MV-4-11 (cell line): ENCODE measurements at regions not wholly inside any gene's neighbourhood (a gene's known extent, or its start where the extent isn't known, plus 50 kb on each side); places are given as distances from the start of the nearest gene placed in this dataset.

Source experiments
- DNase-seq: peaks from one replicate; lab custom pipeline; 2025; lab: John Stamatoyannopoulos, UW

- DNase-seq, result no peak
These were observed 307.4 kb upstream of the NR2F2 start for GRCh38 chr15:96023081-96023480.

DNA sequence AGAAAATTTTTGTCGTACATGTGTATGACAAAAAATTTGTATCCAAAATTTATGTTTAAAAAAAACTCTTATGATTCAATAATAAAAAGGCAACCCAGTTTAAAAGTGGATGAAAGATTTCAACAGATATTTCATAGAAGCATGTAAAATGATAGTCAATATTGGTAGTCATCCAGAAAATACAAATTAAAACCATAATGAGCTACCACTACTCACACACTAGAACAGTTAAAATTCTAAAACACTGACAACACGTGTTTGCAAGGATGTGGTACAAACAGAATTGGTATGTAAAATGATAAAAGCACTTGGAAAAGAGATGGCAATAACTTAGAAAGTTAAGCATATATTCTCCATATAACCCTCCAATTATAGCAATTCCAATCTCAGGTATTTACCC is 303.0 kb upstream of the NR2F2 start:
- no peak for DNase-seq

GRCh38 chr15:96028620-96029019 is 301.9 kb upstream of the NR2F2 start:
- DNase-seq, result no peak

GRCh38 chr15:96029172-96029571 is 301.3 kb upstream of the NR2F2 start:
- no peak for DNase-seq

- no peak for DNase-seq
These were observed 298.9 kb upstream of the NR2F2 start for GRCh38 chr15:96031426-96032110.

GRCh38 chr15:96035091-96035490 is 295.4 kb upstream of the NR2F2 start:
- DNase-seq, result no peak

DNA sequence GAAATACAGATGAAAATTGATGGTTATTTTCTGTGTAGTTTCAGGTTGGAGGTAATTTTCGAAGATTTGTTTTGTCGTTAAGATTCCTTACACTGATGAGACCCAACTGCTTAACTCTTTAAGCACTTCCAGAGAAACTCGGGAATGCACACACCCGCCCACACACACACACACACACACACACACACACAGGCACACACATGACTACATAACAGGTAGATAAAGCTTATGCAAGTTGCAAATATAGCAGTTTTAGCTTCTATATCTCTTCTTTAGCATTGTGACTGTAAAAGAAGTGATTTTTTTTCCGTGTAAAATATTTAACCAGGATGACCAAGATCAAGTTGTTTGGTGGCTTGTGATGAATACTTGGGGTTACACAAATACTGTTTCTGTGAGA is 294.9 kb upstream of the NR2F2 start:
- DNase-seq, result no peak

DNA sequence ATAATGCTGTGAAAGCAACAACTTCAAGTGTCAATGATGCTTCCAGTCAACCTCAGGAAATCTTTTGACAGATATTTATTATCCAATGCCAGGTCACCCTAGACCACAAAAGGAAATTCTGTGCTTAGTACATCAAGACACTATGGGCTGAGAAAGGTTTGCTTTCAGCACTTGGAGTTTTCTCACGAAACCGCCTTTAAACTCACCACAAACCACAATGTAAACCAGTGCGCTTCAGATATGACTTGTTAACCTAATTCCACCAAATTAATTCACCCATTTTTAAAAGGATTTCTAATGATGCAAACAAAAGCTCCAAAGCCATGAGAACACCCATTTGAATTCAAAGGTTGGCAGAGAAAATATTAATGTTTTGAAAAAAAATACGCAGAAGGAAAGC is 292.9 kb upstream of the NR2F2 start:
- peak; percentile 89 for DNase-seq

GRCh38 chr15:96038131-96038530 is 292.4 kb upstream of the NR2F2 start:
- no peak for DNase-seq

- peak; percentile 53 for DNase-seq
These were observed 291.9 kb upstream of the NR2F2 start for GRCh38 chr15:96038650-96039049.

DNA sequence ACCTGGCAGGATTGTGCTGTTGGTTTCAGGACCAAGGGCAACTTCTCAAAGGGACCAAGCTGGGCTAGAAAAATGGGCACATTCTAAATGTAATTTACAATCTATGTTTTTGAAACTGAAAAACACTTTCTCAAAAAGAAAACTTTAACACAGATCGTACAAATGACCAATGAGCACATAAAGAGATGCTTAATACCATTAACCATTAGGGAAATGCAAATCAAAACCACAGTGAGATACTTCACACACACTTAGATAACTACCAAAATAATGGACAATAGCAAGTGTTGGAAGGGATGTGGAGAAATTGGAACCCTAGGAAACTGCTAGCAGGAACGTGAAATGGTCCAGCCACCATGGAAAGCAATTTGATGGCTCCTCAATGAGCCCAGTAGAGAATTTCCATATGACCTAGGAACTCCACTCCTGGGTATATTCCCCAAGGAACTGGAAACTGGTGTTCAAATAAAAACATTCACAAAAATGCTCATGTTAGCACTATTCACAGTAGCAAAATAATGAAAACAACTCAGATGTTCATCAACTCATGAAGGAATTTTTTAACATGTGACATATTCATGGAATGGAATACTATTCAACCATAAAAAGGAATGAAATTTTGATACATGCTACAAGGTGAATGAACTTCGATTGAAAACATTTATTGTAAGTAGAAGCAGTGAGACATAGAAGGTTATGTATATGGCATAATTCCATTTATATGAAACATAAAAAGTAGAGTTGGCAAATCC is 288.3 kb upstream of the NR2F2 start:
- no peak for DNase-seq

DNA sequence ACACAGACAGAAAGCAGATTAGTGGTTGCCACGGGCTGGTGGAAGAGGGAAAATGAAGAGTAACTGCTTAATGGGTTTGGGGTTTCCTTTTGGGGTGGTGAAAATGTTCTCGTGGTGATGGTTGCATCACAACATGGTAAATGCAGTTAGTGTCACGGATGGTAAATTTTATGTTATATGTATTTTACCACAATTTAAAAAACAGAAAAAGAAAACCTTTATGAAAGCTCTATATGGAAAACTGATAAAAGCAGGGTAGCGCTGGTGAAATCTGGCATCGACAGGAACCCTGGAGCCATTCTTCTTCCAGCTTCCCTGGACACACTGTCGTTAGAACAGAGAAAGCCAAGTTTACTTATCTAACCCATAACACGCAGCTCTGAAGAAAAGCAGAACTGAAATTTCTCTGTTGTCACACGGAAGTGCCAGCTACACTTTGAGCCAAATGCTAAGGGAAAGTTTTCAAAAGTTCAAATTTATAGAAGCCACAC is 287.7 kb upstream of the NR2F2 start:
- peak; percentile 94 for DNase-seq

- DNase-seq, result peak; percentile 66
These were observed 286.8 kb upstream of the NR2F2 start for GRCh38 chr15:96043591-96044171.

- peak; percentile 75 for DNase-seq
These were observed 283.8 kb upstream of the NR2F2 start for GRCh38 chr15:96046620-96047240.

DNA sequence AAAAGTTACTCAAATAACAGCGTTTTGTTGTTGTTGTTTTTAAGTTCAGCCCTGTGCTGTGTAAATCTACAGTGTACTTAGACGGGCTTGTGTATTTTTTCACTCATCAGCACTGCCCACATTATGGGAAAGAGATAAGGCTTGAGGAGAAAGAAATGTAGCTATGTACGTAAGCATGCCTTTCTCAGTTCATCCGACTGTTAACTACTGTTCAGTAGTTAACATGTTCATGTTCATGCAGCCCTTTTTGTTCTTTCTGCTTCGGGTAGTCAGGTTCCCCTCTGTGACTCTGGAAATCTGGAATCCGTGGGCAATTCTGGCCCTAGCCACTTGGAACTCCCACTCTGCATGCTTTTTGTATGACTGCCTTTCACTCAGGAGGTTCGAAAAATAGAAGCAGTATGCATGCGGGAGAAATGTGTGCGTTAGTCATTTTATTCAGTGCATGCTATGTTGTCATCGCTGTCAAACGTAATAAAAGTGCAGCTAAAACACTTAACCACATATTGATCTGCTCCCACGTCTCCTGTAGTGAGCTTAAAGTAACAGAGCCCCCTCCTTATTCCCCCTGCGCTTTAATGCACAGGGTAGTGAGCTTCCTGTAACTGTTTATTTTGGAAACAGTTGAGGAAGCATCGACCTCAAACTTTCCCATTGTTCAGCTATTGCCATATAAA is 283.1 kb upstream of the NR2F2 start:
- peak; percentile 45 for DNase-seq

DNA sequence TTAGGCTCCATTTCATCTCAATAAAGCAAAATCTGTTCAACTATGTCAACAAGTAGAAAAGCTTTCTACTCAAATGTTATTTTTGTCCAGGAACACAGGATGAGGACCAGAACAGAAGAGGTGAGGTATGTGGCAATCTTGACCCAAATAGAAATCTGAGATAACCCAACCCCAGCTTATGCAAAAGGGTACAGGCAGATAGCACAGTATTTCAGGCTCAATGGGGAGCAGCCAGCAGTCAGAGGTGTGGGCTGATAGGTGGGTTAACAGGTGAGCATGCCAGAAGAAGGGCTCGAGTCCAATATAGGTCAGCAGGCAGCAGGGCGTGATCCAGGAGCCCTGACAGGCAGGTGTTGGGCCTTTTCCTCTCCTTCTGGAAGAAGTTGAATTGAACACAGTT is 281.2 kb upstream of the NR2F2 start:
- no peak for DNase-seq

DNA sequence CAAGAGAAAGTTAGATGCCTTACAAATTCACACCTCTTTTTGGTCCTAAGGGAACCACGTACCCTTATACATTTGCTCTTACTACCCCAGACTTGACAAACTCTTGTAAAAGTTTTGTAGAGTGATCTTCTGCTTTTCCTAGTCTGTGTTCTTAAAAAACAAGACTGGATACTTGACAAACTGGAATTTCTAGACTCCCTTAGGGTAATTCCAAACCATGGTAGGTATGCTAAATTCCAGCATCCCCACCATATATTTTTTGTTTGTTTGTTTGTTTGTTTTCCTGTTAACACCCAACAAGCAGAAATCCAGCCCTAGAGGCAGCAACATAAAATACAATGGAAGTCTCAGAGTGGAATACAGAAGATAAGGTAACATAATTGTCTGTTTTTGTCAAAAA is 280.7 kb upstream of the NR2F2 start:
- no peak for DNase-seq

DNA sequence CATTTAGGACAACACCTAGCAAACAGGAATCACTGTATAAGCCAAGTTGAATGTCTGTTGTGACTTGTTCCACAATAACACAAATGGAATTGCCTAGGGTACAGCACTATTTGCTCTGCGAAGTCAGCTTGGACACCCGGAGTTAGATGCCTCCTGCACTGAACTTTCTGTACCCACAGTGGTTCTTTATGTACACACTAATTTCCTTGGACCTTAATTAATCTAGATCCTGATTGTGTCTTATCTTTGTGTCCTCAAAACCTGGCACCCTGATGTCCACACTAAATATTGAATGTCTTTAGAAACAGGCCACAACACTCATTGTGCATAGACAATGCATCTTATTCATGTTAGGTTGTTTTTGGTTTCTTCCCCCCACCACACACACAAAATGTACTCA is 278.9 kb upstream of the NR2F2 start:
- no peak for DNase-seq

- DNase-seq, result no peak
These were observed 278.3 kb upstream of the NR2F2 start for GRCh38 chr15:96052154-96052553.

DNA sequence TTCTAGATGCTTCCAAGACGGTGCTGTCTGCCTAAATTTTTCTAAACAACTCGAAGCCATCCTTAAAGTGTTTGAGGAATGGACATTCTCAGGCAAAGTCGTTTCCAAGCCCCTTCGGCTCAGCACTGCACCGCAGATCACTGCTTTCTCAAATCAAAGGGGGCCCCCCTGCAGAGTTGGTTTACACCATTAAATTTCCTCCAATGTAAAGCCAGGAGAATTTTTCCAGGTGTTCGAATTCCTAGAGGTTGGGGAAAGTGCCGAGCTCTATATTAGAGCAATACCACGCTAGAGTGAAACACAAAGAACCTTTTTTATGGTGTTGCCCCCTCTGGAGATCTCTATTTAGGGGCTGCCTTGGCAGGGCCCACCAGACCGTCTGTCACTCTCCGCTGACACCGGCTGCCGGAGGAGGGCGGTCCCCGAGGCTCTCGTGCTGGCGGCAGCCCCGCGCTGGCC is 277.9 kb upstream of the NR2F2 start:
- DNase-seq, result no peak

- no peak for DNase-seq
These were observed 277.3 kb upstream of the NR2F2 start for GRCh38 chr15:96053031-96053780.
